Suprapubic skin (tissue), 4 donors: ENCODE measurements at regions not wholly inside any gene's neighbourhood (a gene's known extent, or its start where the extent isn't known, plus 50 kb on each side); places are given as distances from the start of the nearest gene placed in this dataset.

ENCODE experiments used
- CTCF ChIP-seq, 2 donors: fragments of 200-600 bp in 1 of 2; fragments of 450-650 bp in 1 of 2; sonication (generic) in 1 of 2; IDR thresholded peaks; one replicate each; pipeline ENCODE4 v1.5.1; 2016 to 2019; ENCODE audit warnings: antibody characterized with exemption in 2 of 2, mild to moderate bottlenecking in 1 of 2, moderate library complexity in 1 of 2
- POLR2A ChIP-seq, 2 donors: fragments of 450-650 bp; IDR thresholded peaks; one replicate each; pipeline ENCODE4 v1.6.1; 2017; ENCODE audit warnings: antibody characterized with exemption in 2 of 2, mild to moderate bottlenecking in 2 of 2, moderate library complexity in 2 of 2
- POLR2AphosphoS5 ChIP-seq, 3 donors: sonication (generic); formaldehyde crosslinking; IDR thresholded peaks; one replicate each; pipeline ENCODE4 v1.6.1; 2017; ENCODE audit warnings: antibody characterized with exemption in 3 of 3

- TF ChIP-seq CTCF (IDR thresholded peaks at IDR 0.05) (no peak), POLR2A (IDR thresholded peaks at IDR 0.05) (no peak), POLR2AphosphoS5 (IDR thresholded peaks at IDR 0.05) (no peak)
Observed at GRCh38 chr12:105590571-105590970, 260.1 kb downstream of the C12orf75 start.
